DOHH2 (cell line): ENCODE measurements at regions not wholly inside any gene's neighbourhood (a gene's known extent, or its start where the extent isn't known, plus 50 kb on each side); places are given as distances from the start of the nearest gene placed in this dataset.

ENCODE experiments used
- H3F3A ChIP-seq: fragments of 200-600 bp; sonication (generic), shearing (Covaris generic); 2 replicates; pipeline ENCODE4 v1.6.0; 2016; ENCODE audit warnings: antibody characterized with exemption, mild to moderate bottlenecking; ENCODE audit not compliant: control insufficient read depth, insufficient read depth
- H3K27ac ChIP-seq: fragments of 200-600 bp; sonication (generic); 2 replicates; pipeline ENCODE4 v1.5.1; 2014; ENCODE audit warnings: low read depth, mild to moderate bottlenecking, low read length, moderate library complexity
- H3K27me3 ChIP-seq: fragments of 200-600 bp; sonication (generic); 2 replicates; pipeline ENCODE4 v1.6.1; 2014; ENCODE audit warnings: mild to moderate bottlenecking, low read length, mixed read lengths; ENCODE audit not compliant: control insufficient read depth
- H3K36me3 ChIP-seq: fragments of 200-600 bp; sonication (generic); 2 replicates; pipeline ENCODE4 v1.6.1; 2014; ENCODE audit warnings: mild to moderate bottlenecking, low read length, moderate library complexity, mixed read lengths; ENCODE audit not compliant: control insufficient read depth
- H3K4me1 ChIP-seq: fragments of 200-600 bp; sonication (generic); 2 replicates; pipeline ENCODE4 v1.6.1; 2014; ENCODE audit warnings: mild to moderate bottlenecking, low read length, mixed read lengths; ENCODE audit not compliant: control insufficient read depth
- H3K4me2 ChIP-seq: fragments of 200-600 bp; sonication (generic); 2 replicates; pipeline ENCODE4 v1.6.0; 2014; ENCODE audit warnings: mild to moderate bottlenecking, low read length, moderate library complexity
- H3K4me3 ChIP-seq: fragments of 200-600 bp; sonication (generic); 2 replicates; pipeline ENCODE4 v1.5.1; 2014; ENCODE audit warnings: mild to moderate bottlenecking, low read length, mixed read lengths
- H3K79me2 ChIP-seq: fragments of 200-600 bp; sonication (generic); 2 replicates; pipeline ENCODE4 v1.6.1; 2014; ENCODE audit warnings: mild to moderate bottlenecking, low read length, mixed read lengths; ENCODE audit not compliant: control insufficient read depth
- H3K9me2 ChIP-seq: fragments of 200-600 bp; sonication (generic); replicated peaks from 2 replicates; pipeline ENCODE4 v1.6.1; 2014; ENCODE audit warnings: mild to moderate bottlenecking, low read length, mixed read lengths; ENCODE audit not compliant: control insufficient read depth
- H3K9me3 ChIP-seq: fragments of 200-600 bp; sonication (generic); 2 replicates; pipeline ENCODE4 v1.6.1; 2014; ENCODE audit warnings: antibody characterized with exemption, low read length, mixed read lengths; ENCODE audit not compliant: control insufficient read depth, insufficient read depth
- H4K20me1 ChIP-seq: fragments of 200-600 bp; sonication (generic); 2 replicates; pipeline ENCODE4 v1.6.0; 2014; ENCODE audit warnings: low read depth, mild to moderate bottlenecking, antibody characterized with exemption, low read length, moderate library complexity; ENCODE audit not compliant: control insufficient read depth, insufficient read depth
- EZH2phosphoT487 ChIP-seq: fragments of 200-600 bp; sonication (generic); IDR thresholded peaks from 2 replicates; pipeline ENCODE4 v1.6.1; 2017; ENCODE audit warnings: borderline replicate concordance, mild to moderate bottlenecking, antibody characterized with exemption, low read length, moderate library complexity, mixed read lengths
- TF ChIP-seq, protein P1 (sequence below): fragments of 200-600 bp; sonication (generic); IDR thresholded peaks from one replicate; pipeline ENCODE4 v1.5.1; 2014; ENCODE audit warnings: antibody characterized with exemption, mild to moderate bottlenecking, low read depth, low read length; ENCODE audit not compliant: poor library complexity, severe bottlenecking

DNA sequence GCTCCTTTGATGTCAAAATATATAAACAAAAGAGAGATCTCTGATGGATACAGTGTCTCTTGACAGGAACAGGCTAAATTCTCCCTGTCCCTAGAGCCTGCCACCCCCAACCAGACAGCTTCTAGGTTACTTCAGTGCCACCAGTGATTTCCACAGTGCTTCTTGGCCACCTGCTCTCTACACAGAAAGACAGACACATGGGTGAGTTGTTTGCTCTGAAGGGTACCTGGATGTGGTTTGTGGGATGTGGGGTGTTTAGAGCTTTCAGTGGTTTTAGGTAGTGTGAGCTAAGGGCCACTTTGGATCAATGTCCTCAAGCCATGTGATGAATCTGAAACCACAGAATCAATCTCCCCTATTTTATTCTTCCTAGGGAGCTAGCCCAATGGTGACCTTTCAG, 125.4 kb downstream of the ANKRD18B start:
- Histone ChIP-seq H4K20me1 (no peaks in the 10 kb centered on the region), H3K4me1 (no peaks in the 10 kb centered on the region), H3K4me2 (no peak overlapping the region), H3K9me3 (no peaks in the 10 kb centered on the region), H3K27ac (no peak overlapping the region), H3F3A (no peaks in the 10 kb centered on the region), H3K9me2 (no peaks in the 10 kb centered on the region), H3K36me3 (no peaks in the 10 kb centered on the region), H3K4me3 (no peak overlapping the region), H3K27me3 (peaks cover 6% of the 10 kb centered on the region), H3K79me2 (no peaks in the 10 kb centered on the region)
- TF ChIP-seq EZH2phosphoT487, result no peak
- TF ChIP-seq, protein P1, sequence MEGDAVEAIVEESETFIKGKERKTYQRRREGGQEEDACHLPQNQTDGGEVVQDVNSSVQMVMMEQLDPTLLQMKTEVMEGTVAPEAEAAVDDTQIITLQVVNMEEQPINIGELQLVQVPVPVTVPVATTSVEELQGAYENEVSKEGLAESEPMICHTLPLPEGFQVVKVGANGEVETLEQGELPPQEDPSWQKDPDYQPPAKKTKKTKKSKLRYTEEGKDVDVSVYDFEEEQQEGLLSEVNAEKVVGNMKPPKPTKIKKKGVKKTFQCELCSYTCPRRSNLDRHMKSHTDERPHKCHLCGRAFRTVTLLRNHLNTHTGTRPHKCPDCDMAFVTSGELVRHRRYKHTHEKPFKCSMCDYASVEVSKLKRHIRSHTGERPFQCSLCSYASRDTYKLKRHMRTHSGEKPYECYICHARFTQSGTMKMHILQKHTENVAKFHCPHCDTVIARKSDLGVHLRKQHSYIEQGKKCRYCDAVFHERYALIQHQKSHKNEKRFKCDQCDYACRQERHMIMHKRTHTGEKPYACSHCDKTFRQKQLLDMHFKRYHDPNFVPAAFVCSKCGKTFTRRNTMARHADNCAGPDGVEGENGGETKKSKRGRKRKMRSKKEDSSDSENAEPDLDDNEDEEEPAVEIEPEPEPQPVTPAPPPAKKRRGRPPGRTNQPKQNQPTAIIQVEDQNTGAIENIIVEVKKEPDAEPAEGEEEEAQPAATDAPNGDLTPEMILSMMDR, result no peak

DNA sequence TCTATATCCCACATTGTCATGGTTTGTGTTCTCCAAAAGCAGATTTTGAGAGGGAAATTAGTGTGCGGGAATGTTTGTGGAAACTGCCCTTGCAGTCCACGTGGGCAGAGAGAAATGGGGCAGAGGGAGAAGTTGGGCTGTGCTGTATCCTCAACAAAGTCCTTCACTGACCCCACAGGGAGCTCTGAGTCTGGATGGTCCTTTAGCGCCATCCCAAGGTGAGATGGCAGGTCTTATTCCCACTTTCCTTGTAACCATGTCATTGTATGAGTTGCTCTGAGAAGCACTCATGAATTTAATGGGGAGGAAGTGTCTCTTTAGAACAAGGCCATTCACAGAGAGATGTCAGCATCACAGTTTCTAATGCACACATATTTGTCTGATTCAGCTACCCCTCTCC, 127.1 kb downstream of the ANKRD18B start:
- no peak overlapping the region for H3K4me2 ChIP-seq
- no peaks in the 10 kb centered on the region for H4K20me1 ChIP-seq
- peaks cover 13% of the 10 kb centered on the region for H3K27me3 ChIP-seq
- H3K4me1 ChIP-seq, result no peaks in the 10 kb centered on the region
- H3K4me3 ChIP-seq, result no peak overlapping the region
- no peaks in the 10 kb centered on the region for H3F3A ChIP-seq
- H3K36me3 ChIP-seq, result no peaks in the 10 kb centered on the region
- H3K79me2 ChIP-seq, result no peaks in the 10 kb centered on the region
- no peak overlapping the region for H3K27ac ChIP-seq
- TF ChIP-seq EZH2phosphoT487, result no peak
- TF ChIP-seq, protein P1, result no peak
- no peaks in the 10 kb centered on the region for H3K9me2 ChIP-seq
- H3K9me3 ChIP-seq, result no peaks in the 10 kb centered on the region

DNA sequence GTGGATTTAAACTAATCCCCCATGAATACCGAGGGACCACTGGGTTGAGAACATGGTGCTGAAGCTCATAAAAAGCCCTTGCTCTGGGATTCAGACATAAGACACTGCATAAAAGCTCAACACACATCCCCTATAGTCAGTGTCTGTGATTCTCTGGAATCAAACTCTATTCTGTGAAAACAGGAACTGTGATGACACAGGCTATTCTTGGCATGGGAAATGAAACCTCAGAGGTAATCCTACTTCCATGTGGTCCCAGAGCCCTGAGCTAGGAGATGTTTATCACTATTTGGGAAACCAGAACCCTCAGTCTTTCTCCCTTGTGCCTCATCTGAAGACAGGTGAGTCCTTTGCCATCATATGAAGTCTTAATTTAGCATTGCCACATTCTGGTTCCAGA, 135.4 kb upstream of the PRSS3 start:
- H3K9me3 ChIP-seq, result no peaks in the 10 kb centered on the region
- no peaks in the 10 kb centered on the region for H3K36me3 ChIP-seq
- peaks cover 8% of the 10 kb centered on the region; the same call in 1 of the 2 replicates for H3K27me3 ChIP-seq
- no peak overlapping the region for H3K4me3 ChIP-seq
- H3F3A ChIP-seq, result no peaks in the 10 kb centered on the region
- no peaks in the 10 kb centered on the region for H3K9me2 ChIP-seq
- no peak overlapping the region for H3K4me2 ChIP-seq
- no peaks in the 10 kb centered on the region for H4K20me1 ChIP-seq
- H3K4me1 ChIP-seq, result peaks cover 4% of the 10 kb centered on the region
- no peak for TF ChIP-seq EZH2phosphoT487
- TF ChIP-seq, protein P1, result no peak
- no peak overlapping the region for H3K27ac ChIP-seq
- no peaks in the 10 kb centered on the region for H3K79me2 ChIP-seq

DNA sequence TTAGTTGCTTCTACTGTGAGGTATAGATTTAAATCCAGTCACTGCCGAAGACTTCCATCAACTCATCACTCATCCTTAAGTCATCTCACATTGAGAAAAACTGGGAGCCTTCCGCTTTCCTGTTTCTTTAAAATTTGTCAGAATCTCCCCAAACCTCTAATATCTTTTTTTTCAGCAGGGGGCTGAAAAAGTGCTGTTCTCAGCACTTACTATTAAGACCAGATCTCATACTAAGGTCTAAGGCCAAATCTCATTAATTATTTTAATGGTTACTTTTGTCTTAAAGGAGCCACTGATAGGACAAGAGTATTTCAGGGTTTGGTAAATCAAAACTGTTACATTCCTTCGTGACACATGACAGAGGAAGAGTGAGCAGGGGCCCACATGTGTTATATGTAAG, 134.6 kb upstream of the PRSS3 start:
- Histone ChIP-seq H3K4me3 (no peak overlapping the region), H3K79me2 (no peaks in the 10 kb centered on the region), H4K20me1 (no peaks in the 10 kb centered on the region), H3K27me3 (peaks cover 4% of the 10 kb centered on the region; the same call in 1 of the 2 replicates), H3K27ac (no peak overlapping the region), H3K4me1 (peaks cover 4% of the 10 kb centered on the region), H3K9me3 (no peaks in the 10 kb centered on the region), H3K4me2 (no peak overlapping the region), H3K9me2 (no peaks in the 10 kb centered on the region), H3K36me3 (no peaks in the 10 kb centered on the region), H3F3A (no peaks in the 10 kb centered on the region)
- TF ChIP-seq, protein P1, result no peak
- TF ChIP-seq EZH2phosphoT487, result no peak
